SK-N-SH treated with all-trans-retinoic acid at 6 μM for 48 hours (cell line): ENCODE measurements at regions not wholly inside any gene's neighbourhood (a gene's known extent, or its start where the extent isn't known, plus 50 kb on each side); places are given as distances from the start of the nearest gene placed in this dataset.

Source experiments
- ATAC-seq: fragments of 200-7000 bp; cut with Tn5 transposase; 3 replicates; pipeline ENCODE4 v1.9.1; 2020; ENCODE audit warnings: mild to moderate bottlenecking, moderate library complexity
- ARNTL ChIP-seq: fragments of 450-650 bp; formaldehyde crosslinking; IDR thresholded peaks from 2 replicates; pipeline ENCODE4 v1.5.0; 2020; ENCODE audit warnings: low read depth, mild to moderate bottlenecking, moderate library complexity, borderline replicate concordance
- BACH2 ChIP-seq: fragments of 250-450 bp; sonication (Bioruptor Pico); IDR thresholded peaks from 2 replicates; pipeline ENCODE4 v1.9.0; 2021; ENCODE audit warnings: mild to moderate bottlenecking, borderline replicate concordance
- CSDC2 ChIP-seq: fragments of 250-450 bp; sonication (Bioruptor Pico); IDR thresholded peaks from 2 replicates; pipeline ENCODE4 v1.5.0; 2020; ENCODE audit warnings: mild to moderate bottlenecking, moderate library complexity
- GLIS3 ChIP-seq: fragments of 250-450 bp; sonication (Bioruptor Pico); IDR thresholded peaks from 2 replicates; pipeline ENCODE4 v1.5.0; 2020; ENCODE audit warnings: mild to moderate bottlenecking, moderate library complexity
- ISL1 ChIP-seq: fragments of 250-450 bp; sonication (Bioruptor Pico); IDR thresholded peaks from 2 replicates; pipeline ENCODE4 v2.1.2; 2022; ENCODE audit warnings: mild to moderate bottlenecking, moderate library complexity
- OSR1 ChIP-seq: fragments of 250-450 bp; sonication (Bioruptor Pico); IDR thresholded peaks from 2 replicates; pipeline ENCODE4 v1.8.0; 2022; ENCODE audit warnings: moderate library complexity, mild to moderate bottlenecking, inconsistent platforms
- PPARA ChIP-seq: fragments of 250-450 bp; sonication (Bioruptor Pico); IDR thresholded peaks from 2 replicates; pipeline ENCODE4 v1.5.0; 2020; ENCODE audit warnings: mild to moderate bottlenecking, borderline replicate concordance
- RARB ChIP-seq: fragments of 250-450 bp; sonication (Bioruptor Pico); IDR thresholded peaks from 2 replicates; pipeline ENCODE4 v1.8.0; 2021; ENCODE audit warnings: mild to moderate bottlenecking, moderate library complexity
- SNAI2 ChIP-seq: fragments of 250-450 bp; sonication (Bioruptor Pico); IDR thresholded peaks from 2 replicates; pipeline ENCODE4 v1.5.0; 2020; ENCODE audit warnings: mild to moderate bottlenecking, moderate library complexity
- TCF4 ChIP-seq: fragments of 250-450 bp; sonication (Bioruptor Pico); IDR thresholded peaks from 2 replicates; pipeline ENCODE4 v1.8.0; 2021; ENCODE audit warnings: mild to moderate bottlenecking, moderate library complexity, borderline replicate concordance
- ZC3H10 ChIP-seq: fragments of 250-450 bp; sonication (Bioruptor Pico); IDR thresholded peaks from 2 replicates; pipeline ENCODE4 v1.5.1; 2021; ENCODE audit warnings: mild to moderate bottlenecking, moderate library complexity
- ZFP3 ChIP-seq: fragments of 250-450 bp; sonication (Bioruptor Pico); IDR thresholded peaks from 2 replicates; pipeline ENCODE4 v1.5.0; 2020; ENCODE audit warnings: mild to moderate bottlenecking, moderate library complexity
- ZFP30 ChIP-seq: fragments of 450-650 bp; formaldehyde crosslinking; IDR thresholded peaks from 2 replicates; pipeline ENCODE4 v1.5.0; 2022; ENCODE audit warnings: mild to moderate bottlenecking, moderate library complexity
- ZNF70 ChIP-seq: fragments of 450-650 bp; formaldehyde crosslinking; IDR thresholded peaks from 2 replicates; pipeline ENCODE4 v1.5.0; 2020; ENCODE audit warnings: mild to moderate bottlenecking, moderate library complexity
- ZNF8 ChIP-seq: fragments of 450-650 bp; formaldehyde crosslinking; IDR thresholded peaks from 2 replicates; pipeline ENCODE4 v1.5.0; 2020; ENCODE audit warnings: mild to moderate bottlenecking, moderate library complexity
- TF ChIP-seq, protein P1 (sequence below): fragments of 250-450 bp; sonication (Bioruptor Pico); IDR thresholded peaks from 2 replicates; pipeline ENCODE4 v1.5.1; 2021; ENCODE audit warnings: mild to moderate bottlenecking, moderate library complexity
- TF ChIP-seq, protein P2 (sequence below): fragments of 250-450 bp; sonication (Bioruptor Pico); IDR thresholded peaks from 2 replicates; pipeline ENCODE4 v1.5.0; 2020; ENCODE audit warnings: mild to moderate bottlenecking, moderate library complexity
- TF ChIP-seq, protein P3 (sequence below): fragments of 250-450 bp; sonication (Bioruptor Pico); IDR thresholded peaks from 2 replicates; pipeline ENCODE4 v1.5.1; 2020; ENCODE audit warnings: low read depth, mild to moderate bottlenecking, moderate library complexity
- TF ChIP-seq, protein P4 (sequence below): fragments of 250-450 bp; sonication (Bioruptor Pico); IDR thresholded peaks from 2 replicates; pipeline ENCODE4 v1.8.0; 2021; ENCODE audit warnings: low read depth, mild to moderate bottlenecking, moderate library complexity, borderline replicate concordance
- TF ChIP-seq, protein P5 (sequence below): fragments of 250-450 bp; sonication (Bioruptor Pico); IDR thresholded peaks from 2 replicates; pipeline ENCODE4 v1.8.0; 2020; ENCODE audit warnings: mild to moderate bottlenecking, moderate library complexity, borderline replicate concordance

DNA sequence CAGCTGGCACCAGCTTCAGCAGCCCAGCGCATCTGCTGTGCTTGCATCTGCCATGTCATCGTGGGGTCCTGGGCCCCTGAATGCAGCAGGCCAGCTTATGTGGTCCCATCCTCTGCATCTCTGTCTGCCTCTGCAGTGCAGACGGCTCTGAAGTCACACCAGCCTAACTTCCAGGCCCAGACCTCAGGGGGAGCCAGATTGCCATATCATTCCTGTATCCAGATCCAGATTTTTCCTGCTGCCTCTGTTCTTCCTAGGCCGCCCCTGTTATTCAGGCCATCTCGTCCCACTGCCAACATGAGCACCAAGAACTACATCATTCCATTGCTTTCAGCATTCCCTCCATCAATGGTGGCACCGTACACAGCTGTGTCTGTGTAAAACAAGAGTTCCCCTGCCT, 571.6 kb downstream of the UQCRFS1 start:
- no peak for TF ChIP-seq BACH2
- TF ChIP-seq, protein P1, sequence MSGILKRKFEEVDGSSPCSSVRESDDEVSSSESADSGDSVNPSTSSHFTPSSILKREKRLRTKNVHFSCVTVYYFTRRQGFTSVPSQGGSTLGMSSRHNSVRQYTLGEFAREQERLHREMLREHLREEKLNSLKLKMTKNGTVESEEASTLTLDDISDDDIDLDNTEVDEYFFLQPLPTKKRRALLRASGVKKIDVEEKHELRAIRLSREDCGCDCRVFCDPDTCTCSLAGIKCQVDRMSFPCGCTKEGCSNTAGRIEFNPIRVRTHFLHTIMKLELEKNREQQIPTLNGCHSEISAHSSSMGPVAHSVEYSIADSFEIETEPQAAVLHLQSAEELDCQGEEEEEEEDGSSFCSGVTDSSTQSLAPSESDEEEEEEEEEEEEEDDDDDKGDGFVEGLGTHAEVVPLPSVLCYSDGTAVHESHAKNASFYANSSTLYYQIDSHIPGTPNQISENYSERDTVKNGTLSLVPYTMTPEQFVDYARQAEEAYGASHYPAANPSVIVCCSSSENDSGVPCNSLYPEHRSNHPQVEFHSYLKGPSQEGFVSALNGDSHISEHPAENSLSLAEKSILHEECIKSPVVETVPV (CRISPR knock-in tag): no peak
- TF ChIP-seq SNAI2 (CRISPR knock-in tag): no peak
- no peak for TF ChIP-seq TCF4
- TF ChIP-seq RARB (CRISPR knock-in tag): no peak
- TF ChIP-seq OSR1 (CRISPR knock-in tag): no peak
- no peak for TF ChIP-seq ZNF8 (CRISPR knock-in tag)
- TF ChIP-seq ZNF70: no peak
- no peak for TF ChIP-seq ARNTL (CRISPR knock-in tag)
- TF ChIP-seq CSDC2 (CRISPR knock-in tag): no peak
- no peak for TF ChIP-seq ZC3H10 (CRISPR knock-in tag)
- TF ChIP-seq PPARA: no peak
- no peak for TF ChIP-seq ZFP3 (CRISPR knock-in tag)
- TF ChIP-seq, protein P2, sequence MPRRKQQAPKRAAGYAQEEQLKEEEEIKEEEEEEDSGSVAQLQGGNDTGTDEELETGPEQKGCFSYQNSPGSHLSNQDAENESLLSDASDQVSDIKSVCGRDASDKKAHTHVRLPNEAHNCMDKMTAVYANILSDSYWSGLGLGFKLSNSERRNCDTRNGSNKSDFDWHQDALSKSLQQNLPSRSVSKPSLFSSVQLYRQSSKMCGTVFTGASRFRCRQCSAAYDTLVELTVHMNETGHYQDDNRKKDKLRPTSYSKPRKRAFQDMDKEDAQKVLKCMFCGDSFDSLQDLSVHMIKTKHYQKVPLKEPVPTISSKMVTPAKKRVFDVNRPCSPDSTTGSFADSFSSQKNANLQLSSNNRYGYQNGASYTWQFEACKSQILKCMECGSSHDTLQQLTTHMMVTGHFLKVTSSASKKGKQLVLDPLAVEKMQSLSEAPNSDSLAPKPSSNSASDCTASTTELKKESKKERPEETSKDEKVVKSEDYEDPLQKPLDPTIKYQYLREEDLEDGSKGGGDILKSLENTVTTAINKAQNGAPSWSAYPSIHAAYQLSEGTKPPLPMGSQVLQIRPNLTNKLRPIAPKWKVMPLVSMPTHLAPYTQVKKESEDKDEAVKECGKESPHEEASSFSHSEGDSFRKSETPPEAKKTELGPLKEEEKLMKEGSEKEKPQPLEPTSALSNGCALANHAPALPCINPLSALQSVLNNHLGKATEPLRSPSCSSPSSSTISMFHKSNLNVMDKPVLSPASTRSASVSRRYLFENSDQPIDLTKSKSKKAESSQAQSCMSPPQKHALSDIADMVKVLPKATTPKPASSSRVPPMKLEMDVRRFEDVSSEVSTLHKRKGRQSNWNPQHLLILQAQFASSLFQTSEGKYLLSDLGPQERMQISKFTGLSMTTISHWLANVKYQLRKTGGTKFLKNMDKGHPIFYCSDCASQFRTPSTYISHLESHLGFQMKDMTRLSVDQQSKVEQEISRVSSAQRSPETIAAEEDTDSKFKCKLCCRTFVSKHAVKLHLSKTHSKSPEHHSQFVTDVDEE (CRISPR knock-in tag): no peak
- TF ChIP-seq, protein P3, sequence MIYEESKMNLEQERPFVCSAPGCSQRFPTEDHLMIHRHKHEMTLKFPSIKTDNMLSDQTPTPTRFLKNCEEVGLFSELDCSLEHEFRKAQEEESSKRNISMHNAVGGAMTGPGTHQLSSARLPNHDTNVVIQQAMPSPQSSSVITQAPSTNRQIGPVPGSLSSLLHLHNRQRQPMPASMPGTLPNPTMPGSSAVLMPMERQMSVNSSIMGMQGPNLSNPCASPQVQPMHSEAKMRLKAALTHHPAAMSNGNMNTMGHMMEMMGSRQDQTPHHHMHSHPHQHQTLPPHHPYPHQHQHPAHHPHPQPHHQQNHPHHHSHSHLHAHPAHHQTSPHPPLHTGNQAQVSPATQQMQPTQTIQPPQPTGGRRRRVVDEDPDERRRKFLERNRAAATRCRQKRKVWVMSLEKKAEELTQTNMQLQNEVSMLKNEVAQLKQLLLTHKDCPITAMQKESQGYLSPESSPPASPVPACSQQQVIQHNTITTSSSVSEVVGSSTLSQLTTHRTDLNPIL (CRISPR knock-in tag): no peak
- TF ChIP-seq ZFP30: no peak
- no peak for TF ChIP-seq GLIS3 (CRISPR knock-in tag)
- TF ChIP-seq, protein P4, sequence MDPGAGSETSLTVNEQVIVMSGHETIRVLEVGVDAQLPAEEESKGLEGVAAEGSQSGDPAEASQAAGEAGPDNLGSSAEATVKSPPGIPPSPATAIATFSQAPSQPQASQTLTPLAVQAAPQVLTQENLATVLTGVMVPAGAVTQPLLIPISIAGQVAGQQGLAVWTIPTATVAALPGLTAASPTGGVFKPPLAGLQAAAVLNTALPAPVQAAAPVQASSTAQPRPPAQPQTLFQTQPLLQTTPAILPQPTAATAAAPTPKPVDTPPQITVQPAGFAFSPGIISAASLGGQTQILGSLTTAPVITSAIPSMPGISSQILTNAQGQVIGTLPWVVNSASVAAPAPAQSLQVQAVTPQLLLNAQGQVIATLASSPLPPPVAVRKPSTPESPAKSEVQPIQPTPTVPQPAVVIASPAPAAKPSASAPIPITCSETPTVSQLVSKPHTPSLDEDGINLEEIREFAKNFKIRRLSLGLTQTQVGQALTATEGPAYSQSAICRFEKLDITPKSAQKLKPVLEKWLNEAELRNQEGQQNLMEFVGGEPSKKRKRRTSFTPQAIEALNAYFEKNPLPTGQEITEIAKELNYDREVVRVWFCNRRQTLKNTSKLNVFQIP (CRISPR knock-in tag): no peak
- TF ChIP-seq, protein P5, sequence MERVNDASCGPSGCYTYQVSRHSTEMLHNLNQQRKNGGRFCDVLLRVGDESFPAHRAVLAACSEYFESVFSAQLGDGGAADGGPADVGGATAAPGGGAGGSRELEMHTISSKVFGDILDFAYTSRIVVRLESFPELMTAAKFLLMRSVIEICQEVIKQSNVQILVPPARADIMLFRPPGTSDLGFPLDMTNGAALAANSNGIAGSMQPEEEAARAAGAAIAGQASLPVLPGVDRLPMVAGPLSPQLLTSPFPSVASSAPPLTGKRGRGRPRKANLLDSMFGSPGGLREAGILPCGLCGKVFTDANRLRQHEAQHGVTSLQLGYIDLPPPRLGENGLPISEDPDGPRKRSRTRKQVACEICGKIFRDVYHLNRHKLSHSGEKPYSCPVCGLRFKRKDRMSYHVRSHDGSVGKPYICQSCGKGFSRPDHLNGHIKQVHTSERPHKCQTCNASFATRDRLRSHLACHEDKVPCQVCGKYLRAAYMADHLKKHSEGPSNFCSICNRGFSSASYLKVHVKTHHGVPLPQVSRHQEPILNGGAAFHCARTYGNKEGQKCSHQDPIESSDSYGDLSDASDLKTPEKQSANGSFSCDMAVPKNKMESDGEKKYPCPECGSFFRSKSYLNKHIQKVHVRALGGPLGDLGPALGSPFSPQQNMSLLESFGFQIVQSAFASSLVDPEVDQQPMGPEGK (CRISPR knock-in tag): no peak
- ATAC-seq: no peak

DNA sequence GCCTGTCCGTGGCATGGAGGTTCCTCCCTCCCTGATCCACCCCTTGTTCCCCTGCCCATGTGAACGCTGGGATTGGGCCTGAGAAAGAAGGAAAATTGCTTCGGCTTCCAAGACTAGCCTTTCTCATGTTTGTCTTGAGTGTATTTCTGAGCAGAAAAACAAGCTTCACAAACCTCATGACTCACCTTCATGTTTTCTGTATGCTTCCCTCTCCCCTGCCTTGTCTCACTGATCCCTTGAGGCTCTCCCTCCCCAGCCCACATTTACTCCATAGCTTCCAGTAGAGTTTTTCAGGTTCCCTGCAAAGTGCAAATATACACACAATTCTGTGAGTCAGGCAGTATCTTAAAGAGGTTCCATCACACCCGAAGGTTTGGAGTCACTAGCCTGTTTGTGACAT, 572.4 kb downstream of the UQCRFS1 start:
- TF ChIP-seq ARNTL (CRISPR knock-in tag) (no peak), GLIS3 (CRISPR knock-in tag) (no peak), ZFP3 (CRISPR knock-in tag) (no peak), ISL1 (no peak), OSR1 (CRISPR knock-in tag) (no peak), TCF4 (no peak), CSDC2 (CRISPR knock-in tag) (no peak), ZC3H10 (CRISPR knock-in tag) (no peak)
- TF ChIP-seq, protein P3 (CRISPR knock-in tag): no peak
- TF ChIP-seq, protein P2 (CRISPR knock-in tag): no peak
- TF ChIP-seq, protein P5 (CRISPR knock-in tag): no peak

More for the DNA sequence above, 572.4 kb downstream of the UQCRFS1 start:
- no peak for ATAC-seq
